Limb (tissue), 2 donors: ENCODE measurements at regions not wholly inside any gene's neighbourhood (a gene's known extent, or its start where the extent isn't known, plus 50 kb on each side); places are given as distances from the start of the nearest gene placed in this dataset.
A peak's percentile ranks its signal among the peaks of the same experiment; 100 is the strongest.

Source experiments
- DNase-seq, 2 donors: peaks; one replicate each; pipeline ENCODE4 v3.0.0-alpha.2; 2016; ENCODE audit errors: extremely low spot score in 2 of 2

DNA sequence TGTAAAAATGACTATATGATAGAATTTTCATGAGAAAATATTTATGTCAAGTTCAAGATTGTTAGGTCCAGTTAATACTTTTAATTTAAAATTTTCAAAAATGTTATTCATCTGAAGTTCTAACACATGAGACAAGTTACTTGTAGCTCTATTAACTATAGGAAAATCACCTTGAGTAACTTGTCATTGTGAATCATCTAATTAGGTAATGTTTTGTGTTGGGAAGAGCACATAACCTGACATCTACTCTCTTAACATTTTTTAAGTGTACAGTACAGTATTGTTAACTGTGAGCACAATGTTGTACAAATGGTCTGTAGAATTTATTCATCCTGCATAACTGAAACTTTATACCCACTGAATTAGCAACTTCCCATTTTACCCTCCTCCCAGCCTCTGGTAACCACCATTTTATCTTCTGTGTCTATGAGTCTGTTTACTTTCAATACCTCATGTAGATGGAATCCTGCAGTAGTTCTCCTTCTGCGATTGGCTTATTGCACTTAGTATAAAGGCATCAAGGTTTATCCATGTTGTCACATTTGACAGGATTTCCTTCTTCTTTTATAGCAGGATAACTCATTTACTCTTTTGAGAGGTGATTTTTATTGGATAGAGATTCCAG is 54.6 kb downstream of the ARL4A start:
- DNase-seq: no peak

DNA sequence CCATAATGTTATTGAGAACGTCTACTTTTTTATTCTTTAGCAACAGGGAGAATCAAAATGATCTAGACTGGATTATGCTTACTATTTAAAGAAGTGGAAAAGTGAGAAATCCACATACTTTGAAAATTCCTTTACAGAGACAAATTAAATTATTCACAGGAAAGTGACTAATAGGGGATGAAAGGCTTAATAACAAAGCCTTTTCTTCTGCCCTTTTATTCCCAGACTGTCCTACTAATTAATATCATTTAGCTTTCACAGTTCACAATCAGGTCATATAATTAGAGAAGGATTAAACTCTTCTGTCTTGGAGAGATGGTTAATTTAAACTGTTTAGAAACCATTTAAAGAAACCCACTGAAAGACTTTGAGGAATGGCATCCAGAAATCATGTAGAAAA is 58.8 kb downstream of the ARL4A start:
- DNase-seq: no peak

DNA sequence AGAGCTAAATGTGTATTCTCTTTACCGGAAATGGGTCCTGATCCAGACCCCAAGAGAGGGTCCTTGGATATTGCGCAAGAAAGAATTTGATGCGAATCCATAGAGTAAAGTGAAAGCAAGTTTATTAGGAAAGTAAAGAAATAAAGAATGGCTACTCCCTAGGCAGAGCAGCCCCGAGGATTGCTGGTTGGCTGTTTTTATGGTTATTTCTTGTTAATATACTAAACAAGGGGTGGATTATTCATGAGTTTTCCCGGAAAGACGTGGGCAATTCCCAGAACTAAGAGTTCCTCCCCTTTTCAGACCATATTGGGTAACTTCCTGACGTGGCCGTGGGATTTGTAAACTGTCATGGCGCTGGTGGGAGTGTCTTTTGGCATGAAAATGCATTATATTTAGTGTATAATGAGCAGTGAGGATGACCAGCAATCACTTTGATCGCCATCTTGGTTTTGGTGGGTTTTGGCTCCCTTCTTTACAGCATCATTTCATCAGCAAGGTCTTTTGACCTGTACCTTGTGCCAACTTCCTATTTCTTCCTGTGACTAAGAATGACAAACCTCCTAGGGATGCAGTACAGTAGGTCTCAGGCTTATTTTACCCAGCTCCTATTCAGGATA is 60.4 kb downstream of the ARL4A start:
- DNase-seq: no peak

DNA sequence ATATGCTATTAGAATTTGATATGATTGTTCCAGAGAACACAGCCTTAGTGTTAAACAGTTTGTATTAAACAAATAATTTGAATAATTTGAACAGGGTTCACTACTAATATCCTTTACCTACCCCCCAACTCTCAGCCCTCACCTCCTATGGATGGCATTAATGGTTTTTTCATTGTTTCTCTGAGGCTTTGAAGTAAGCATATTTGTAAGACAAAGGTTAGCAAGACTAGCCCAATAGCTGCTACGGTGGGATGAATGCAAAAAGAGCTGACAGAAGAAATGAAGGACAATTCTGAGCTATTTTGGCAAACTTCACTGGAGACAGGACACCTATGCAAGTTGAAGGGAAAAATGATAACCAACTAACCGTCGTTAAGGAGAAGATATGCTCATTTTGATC is 61.6 kb downstream of the ARL4A start:
- DNase-seq: no peak

DNA sequence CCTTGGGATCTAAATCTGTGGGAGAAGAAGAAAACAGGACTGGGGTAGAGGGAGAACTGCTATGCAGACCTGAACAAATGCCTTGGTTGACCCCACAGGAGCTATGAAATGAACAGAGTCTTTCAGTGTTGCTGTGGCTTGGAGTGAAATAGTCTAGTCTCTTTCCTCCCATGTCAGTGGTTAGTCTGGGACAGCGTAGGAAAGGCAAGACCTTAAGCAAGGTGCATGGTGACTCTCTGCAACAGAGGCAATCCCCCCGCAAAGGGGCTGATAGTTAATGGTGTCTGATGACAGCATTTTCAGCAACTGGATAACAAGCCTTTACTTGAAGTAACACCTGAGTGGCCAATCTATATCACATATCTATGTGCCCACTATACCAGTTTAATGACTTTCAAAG is 62.3 kb downstream of the ARL4A start:
- no peak for DNase-seq

DNA sequence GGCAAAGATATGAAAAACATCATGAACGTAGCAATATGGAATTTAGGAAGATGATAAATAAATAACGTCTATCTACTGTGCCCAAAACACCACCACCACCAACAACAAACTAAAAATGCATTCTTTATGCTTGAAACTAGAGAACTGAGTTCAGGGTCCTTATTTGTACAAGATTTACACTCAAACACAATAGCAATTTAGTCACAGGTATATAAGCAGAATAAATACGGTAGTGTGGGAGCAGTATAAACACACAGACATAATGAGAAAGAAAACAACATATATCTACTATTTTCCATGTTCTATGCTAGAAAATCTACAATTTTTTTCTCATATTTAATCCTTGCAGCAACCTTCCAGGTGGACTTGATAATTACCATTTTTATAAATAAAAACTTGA is 64.3 kb downstream of the ARL4A start:
- DNase-seq: no peak

DNA sequence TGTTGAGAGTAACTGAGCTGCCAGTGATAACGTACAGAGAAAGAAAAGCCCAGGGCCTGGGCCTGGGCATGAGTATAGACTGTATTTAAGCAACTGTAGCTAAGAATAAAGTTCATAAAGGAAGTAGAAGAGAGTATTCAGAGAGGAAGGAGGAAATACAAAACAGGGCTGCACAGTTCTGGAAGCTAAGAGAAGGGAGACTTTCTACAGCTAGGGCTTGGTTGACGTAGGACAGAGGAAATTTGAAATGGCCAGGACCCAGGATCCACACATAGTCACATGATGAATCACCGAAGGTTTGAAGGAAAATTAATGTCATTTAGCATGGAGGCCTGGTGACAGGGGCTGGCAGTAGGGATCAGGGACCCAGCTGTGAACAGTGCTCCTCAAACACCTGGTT is 66.7 kb downstream of the ARL4A start:
- no peak for DNase-seq

DNA sequence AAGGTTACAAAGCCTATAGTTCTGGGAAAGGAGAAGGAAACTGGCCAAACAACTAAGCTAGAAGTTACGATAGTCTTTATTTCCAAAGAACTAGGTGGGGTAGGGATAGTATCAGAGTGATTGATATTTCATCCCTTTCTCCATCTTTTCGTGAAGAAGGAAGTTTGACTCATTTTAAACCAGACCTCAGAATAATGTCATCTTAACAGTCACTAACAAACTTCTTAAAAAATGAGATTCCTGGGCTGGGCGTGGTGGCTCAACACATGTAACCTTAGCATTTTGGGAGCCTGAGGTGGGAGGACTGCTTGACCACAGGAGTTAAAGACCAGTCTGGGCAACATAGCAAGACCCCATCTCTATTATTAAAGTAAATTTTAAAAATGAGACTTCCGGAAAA is 69.4 kb downstream of the ARL4A start:
- no peak for DNase-seq

DNA sequence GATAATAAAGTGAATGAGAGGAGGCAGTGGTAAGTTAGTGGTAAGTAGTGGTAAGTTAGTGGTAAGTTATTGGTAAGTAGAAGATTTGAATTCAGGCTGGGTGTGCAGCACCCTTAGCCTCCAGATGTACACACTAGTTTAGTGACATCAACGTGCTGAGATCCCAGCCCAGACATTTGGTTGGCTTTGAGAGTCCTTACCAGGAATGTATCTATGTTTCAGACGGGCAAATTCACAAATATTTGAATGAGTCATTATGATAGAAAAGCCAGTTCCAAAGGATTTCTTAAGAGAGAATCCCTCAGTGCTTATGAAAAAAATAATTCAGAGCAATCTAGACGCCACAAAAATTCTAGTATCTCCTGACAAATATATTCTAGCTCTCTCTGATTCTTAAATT is 70.0 kb downstream of the ARL4A start:
- no peak for DNase-seq

DNA sequence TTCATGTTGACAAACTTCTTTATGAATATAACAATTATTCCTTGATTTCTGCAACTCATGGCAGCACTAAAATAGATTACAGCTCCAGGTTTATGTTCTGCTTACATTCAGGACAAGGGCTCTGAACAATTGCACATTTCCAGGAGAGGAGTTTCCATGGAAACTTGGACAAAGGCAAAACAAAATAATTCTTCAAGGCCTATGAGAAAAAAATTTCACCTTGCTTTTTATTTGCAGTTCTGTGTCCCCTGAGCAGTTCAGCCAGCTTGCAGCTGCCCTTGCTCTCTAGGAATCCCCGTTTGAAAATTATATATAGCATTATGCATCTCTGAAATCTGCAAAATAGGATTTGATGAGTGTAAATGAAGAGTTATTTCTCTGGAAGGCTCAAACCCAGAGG is 71.7 kb downstream of the ARL4A start:
- peak in 1 of 2 donors; percentile 56 for DNase-seq

DNA sequence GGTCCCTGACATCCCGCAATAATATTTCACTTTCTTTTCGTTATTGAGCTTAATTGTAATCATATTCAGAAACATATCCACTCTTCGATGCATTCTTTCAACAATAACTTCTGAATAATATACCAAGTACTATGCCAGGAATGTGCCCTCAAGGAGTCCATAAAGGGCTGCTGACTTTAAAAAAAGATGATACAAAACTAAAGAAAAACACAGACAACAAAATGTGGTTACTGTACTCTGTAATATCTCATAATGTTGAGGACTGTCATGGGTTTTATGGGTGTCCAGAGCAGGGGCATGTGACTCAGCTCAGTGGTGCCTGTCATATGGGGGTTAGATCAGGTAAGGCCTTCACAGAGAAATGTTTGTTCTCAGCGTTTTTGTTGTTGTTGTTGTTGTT is 73.7 kb downstream of the ARL4A start:
- DNase-seq: no peak

DNA sequence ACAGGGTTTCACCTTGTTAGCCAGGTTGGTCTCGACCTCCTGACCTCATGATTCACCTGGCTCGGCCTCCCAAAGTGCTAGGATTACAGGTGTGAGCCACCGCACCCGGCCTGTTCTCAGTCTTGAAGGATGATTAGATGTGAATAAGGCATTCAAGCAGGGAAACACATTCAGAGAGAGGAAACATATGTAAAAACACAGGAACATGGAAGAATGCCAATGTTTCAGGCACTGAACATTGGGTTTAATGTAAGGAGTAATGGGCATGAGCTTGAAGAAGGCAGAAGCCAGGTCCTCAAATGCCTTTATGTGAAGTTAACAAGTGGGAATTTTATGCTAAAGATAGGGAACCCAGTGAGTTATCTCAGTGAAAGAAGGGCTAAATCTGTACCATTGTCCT is 74.3 kb downstream of the ARL4A start:
- DNase-seq: no peak

DNA sequence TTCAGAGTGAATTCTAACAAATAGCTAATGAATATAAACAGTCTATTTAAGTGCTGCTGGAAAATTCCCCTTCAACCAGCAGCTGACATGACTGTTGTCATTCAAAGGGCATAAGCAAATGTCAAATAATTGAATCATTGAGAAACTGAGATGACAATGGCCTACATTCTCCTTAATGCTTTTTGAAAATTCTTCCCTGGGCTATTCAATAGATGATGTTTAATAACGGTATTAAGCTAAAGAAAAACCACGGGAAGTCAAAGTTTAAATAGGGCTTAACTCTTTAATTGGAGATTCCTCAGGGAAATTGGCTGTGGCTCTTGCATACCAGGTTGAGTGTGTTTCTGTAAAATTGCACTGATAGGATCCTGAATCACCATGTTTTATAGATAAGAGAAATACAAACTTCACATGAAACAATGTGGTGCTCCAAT is 77.0 kb downstream of the ARL4A start:
- no peak for DNase-seq

DNA sequence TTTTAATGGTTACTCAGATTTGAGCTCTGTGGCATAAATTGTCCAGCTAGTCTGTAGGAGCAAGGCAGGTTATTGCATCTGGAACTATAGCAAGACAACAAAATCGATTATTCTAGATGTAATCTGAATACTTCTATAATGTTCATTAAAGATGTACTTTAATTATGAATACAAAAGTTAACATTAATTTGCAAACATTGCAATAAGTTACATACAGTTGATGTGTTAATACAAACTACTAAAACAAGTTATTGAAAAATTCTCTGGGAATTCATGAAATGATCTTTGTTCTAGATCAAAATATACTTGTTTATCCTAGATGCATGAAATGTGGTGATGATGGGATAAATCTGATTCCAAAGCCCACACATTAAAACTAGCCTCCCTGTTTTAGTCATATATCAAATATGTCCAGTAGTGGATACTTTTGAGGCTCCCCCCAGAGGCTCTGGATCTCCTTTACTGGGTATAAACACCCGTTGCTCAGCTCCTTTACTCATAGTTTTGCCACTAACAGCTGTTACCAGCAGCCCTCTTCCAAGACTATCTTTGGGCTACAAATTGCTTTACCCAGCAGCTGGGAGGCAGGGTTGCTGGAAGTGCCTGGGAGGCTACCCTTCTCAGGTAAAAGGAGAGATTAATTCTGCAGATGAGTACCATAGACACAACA is 78.1 kb downstream of the ARL4A start:
- DNase-seq: no peak

DNA sequence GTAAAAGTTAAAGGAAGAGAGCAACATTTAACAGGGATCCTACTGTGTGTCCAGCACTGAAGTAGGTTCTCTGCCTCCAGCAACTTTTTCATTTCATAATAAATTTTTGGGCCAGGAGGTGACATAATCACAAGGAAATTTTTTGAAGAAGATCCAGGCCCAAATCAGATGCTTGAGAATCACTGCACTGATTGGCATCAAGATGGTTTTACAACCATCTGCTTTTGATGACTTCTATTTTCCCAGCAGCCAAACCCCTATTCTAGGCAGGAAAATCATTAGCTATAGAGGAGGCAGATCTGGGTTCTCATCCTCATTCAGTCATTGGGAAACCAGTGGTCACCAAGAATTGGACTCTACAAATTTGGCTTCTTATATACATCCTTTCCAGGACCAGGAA is 79.0 kb downstream of the ARL4A start:
- DNase-seq: no peak

DNA sequence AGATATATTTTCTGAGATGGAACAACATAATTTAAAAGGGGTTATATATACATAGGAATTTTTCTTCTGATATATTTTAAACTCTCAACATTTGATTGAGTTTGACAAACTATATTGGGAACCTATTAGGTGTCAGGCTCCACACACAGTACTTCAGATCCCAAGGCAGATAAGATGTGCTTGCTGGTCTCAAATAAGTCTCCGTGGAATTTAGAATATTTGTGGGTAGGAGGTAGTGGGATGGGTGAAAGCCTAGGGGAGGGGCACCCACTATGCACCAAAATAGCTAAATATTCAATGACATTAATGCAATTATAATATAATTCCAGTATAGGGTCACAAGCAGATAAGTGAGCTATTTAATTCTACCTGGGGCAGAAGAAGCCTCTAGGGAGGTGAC is 81.5 kb downstream of the ARL4A start:
- no peak for DNase-seq

DNA sequence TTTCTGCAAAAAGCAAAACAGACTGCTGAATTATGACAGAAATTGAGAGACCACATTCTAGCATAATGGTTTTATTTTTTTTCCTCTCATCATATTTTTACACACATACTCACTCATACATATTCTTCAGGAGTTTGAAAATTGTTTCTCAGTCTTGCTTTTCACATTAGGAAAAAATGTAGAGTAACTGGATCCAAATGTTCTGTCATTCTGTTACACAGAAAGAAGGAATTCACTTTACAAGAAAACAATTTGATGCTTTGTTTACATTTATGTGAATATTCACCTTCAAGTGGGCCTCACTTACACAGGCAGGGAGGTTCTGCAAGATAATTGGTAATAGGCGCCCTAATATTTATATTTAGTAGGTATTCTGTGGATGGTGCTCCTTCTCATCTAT is 82.0 kb downstream of the ARL4A start:
- no peak for DNase-seq

DNA sequence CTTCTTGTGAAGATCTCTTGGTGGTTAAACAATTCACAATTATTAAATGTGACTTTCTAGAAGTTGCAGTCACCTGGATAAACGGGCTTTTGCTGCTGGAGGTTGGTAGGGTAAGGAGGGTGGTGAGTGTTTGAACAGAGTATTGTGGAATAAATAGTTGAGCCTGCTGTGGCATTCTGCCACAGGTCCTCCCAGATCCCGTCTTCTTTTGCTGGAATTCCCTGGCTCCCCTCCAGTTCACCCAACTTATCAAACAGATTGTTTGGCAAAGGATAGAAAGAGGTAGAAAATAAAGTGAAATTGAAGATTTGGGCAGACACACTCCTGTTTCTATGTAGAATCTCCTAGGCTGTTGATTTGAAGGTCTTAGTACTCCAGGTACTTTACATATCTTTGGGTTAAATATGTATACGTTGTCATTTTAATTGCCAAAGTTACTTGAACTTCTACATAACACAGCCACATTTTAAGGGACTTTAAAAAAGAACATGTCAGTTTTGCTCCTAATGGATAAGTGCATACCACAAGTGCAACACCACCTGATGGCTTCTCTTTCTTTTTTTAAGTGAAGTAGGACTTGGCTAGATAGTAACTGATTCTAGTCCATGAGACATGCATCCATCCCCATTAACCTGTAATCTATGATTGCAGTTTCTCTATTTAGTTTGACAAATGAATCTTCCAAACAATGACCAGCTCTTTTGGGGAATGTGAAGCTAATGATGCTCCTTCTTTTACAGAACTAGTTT is 83.0 kb downstream of the ARL4A start:
- DNase-seq: no peak

DNA sequence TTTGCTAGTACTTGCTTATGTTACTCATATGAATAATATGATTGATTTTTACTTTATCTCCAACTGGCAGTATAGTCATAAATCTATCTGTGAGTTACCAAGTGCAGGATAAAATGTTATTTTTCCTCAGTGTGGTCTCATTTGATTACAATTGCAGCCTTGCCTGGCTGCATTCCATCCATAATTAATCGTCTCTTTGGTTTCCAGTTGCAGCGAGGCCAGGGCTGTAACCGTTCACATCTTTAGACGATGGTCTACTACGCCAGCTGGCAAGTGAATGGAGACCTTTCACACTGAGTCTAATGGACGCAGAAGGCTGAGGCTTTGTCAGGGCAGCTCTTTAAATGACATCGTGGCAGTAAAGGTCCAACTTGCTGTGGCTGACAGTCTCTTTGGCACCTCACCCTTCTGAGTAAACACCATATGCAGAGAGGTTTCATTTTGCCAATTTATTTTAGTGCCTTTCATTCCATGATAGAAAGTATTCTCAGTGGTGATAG is 84.0 kb downstream of the ARL4A start:
- peak; percentile 58 to 63 for DNase-seq

DNA sequence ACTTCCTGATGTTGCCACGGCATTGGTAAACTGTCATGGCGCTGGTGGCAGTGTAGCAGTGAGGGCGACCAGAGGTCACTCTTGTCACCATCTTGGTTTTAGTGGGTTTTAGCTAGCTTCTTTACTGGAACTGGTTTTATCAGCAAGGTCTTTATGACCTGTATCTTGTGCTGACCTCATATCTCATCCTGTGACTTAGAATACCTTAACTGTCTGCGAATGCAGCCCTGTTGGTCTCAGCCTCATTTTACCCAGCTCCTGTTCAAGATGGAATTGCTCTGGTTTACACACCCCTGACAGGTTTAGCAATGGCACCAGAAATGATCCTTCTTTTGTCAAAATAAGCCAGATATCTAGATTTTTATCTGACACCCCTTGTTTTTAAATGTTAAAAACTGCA is 85.3 kb downstream of the ARL4A start:
- DNase-seq: no peak

DNA sequence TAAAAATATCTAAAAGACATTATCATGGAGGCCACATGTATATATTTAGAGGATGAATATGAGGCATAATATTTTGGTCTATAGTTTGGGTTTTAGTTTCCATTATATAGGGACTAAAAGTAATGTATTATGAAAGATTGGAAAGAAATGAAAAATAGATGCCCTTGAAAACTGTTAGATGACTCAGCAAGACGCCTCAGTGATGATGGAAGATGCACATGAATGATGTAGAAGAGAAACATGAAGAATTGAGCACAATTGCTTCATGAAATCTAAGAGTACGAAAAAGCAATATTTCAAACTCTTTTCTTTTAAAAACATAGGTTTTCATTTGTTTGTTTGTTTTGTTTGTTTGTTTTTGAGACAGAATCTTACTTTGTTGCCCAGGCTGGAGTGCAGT is 89.8 kb downstream of the ARL4A start:
- no peak for DNase-seq

DNA sequence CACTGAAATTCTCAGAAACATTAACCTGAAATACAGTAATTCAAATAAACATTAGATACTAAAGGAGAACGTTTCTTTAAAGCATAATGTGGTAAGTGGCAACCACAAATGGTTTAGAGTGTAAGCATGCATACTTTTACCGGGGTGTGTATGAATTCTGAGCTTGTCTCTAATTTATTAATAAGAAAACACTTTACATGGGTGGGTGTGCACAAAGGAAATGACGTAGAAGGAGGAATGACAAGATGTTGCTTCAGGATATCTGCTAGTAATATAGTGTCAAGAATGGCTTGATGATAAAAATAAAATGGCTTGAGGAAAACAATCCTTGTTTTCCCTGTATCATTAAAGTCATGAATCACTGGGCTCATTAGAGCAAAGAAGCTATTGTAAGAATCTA is 92.5 kb downstream of the ARL4A start:
- no peak for DNase-seq
